T-cell (primary cell): ENCODE measurements at regions not wholly inside any gene's neighbourhood (a gene's known extent, or its start where the extent isn't known, plus 50 kb on each side); places are given as distances from the start of the nearest gene placed in this dataset.

Experiments used
- ATAC-seq, 4 experiments: fragments of 200-7000 bp in 3 of 4; fragments of 150-1000 bp in 1 of 4; cut with Tn5 transposase; replicated peaks in 1 of 4; 1 replicate in 3 of 4; 2 replicates in 1 of 4; pipeline ENCODE4 v1.10.0; 2021; ENCODE audit warnings: moderate library complexity in 3 of 4, mild to moderate bottlenecking in 2 of 4, moderate number of reproducible peaks in 1 of 4
- CTCF ChIA-PET, 2 donors: fragments of 300-600 bp; sonication (Branson Sonifier 250); formaldehyde crosslinking; loops; one replicate each; lab custom pipeline; 2022; ENCODE audit warnings: antibody characterized with exemption in 2 of 2; lab: Charles Lee
- POLR2A ChIA-PET, 2 donors: fragments of 300-600 bp; sonication (Branson Sonifier 250); formaldehyde crosslinking; loops; one replicate each; lab custom pipeline; 2022; ENCODE audit warnings: antibody characterized with exemption in 2 of 2; lab: Charles Lee
- DNase-seq, 35 experiments: peaks; one replicate each; pipeline versions ENCODE4 v3.0.0 to v3.0.0-alpha.2; 2013 to 2023
- H3K27ac ChIP-seq: one replicate; pipeline ENCODE4 v1.5.1; 2013; ENCODE audit warnings: low read length
- H3K27me3 ChIP-seq, 2 experiments: replicated peaks in 1 of 2; 1 replicate in 1 of 2; 2 replicates in 1 of 2; pipeline versions ENCODE4 v1.6.1 to v1.7.0; 2013; ENCODE audit warnings: low read length in 1 of 2, mixed read lengths in 1 of 2; ENCODE audit not compliant: control insufficient read depth in 2 of 2, insufficient read depth in 2 of 2; ENCODE audit errors: extremely low read depth in 1 of 2
- H3K36me3 ChIP-seq, 2 donors: 1 replicate in 1 of 2; 2 replicates in 1 of 2; pipeline versions ENCODE4 v1.6.1 to v1.7.0; 2013; ENCODE audit warnings: low read length in 1 of 2; ENCODE audit not compliant: control insufficient read depth in 2 of 2, insufficient read depth in 1 of 2; ENCODE audit errors: extremely low read depth in 1 of 2
- H3K4me1 ChIP-seq, 2 experiments: 1 replicate in 1 of 2; 2 replicates in 1 of 2; pipeline versions ENCODE4 v1.6.1 to v1.7.0; 2013; ENCODE audit warnings: low read length in 2 of 2, mixed read lengths in 1 of 2; ENCODE audit not compliant: insufficient read depth in 2 of 2, control insufficient read depth in 1 of 2; ENCODE audit errors: extremely low read depth in 1 of 2
- H3K4me3 ChIP-seq, 2 donors: 1 replicate in 1 of 2; 2 replicates in 1 of 2; pipeline versions ENCODE4 v1.5.1 to v1.7.0; 2013; ENCODE audit warnings: mild to moderate bottlenecking in 2 of 2, low read length in 1 of 2, moderate library complexity in 1 of 2; ENCODE audit not compliant: control insufficient read depth in 1 of 2; ENCODE audit errors: extremely low read depth in 1 of 2
- H3K9me3 ChIP-seq: 2 replicates; pipeline ENCODE4 v1.7.0; 2013
- H3K27ac Mint-ChIP-seq, 2 donors: one replicate each; pipeline ENCODE4 v1.8.0; 2020 to 2021; ENCODE audit warnings: mild to moderate bottlenecking in 2 of 2, mixed read lengths in 2 of 2
- H3K27me3 Mint-ChIP-seq, 2 donors: one replicate each; pipeline ENCODE4 v1.8.0; 2021 to 2022; ENCODE audit warnings: mixed read lengths in 2 of 2
- H3K36me3 Mint-ChIP-seq: one replicate; pipeline ENCODE4 v1.8.0; 2021; ENCODE audit warnings: mixed read lengths
- H3K4me1 Mint-ChIP-seq, 3 donors: one replicate each; pipeline ENCODE4 v1.8.0; 2020 to 2022; ENCODE audit warnings: mixed read lengths in 3 of 3, mild to moderate bottlenecking in 1 of 3
- H3K4me3 Mint-ChIP-seq, 3 donors: one replicate each; pipeline ENCODE4 v1.8.0; 2020 to 2022; ENCODE audit warnings: mild to moderate bottlenecking in 3 of 3, mixed read lengths in 3 of 3, moderate library complexity in 3 of 3
- H3K9me3 Mint-ChIP-seq, 3 donors: one replicate each; pipeline ENCODE4 v1.8.0; 2020 to 2022; ENCODE audit warnings: mixed read lengths in 3 of 3
- WGBS: methylation state at CpG from one replicate; pipeline ENCODE4 v1.1.5; 2013; ENCODE audit warnings: missing lambda C conversion rate; ENCODE audit not compliant: insufficient coverage; 5-methylcytosine and 5-hydroxymethylcytosine counted together

- H3K9me3 Mint-ChIP-seq, result peaks cover 0 to 2% (median 0%) of the 10 kb centered on the region in 3 donors
- Histone ChIP-seq H3K9me3 (no peaks in the 10 kb centered on the region), H3K36me3 (no peaks in the 10 kb centered on the region), H3K27ac (no peak overlapping the region), H3K27me3 (no peaks in the 10 kb centered on the region), H3K4me1 (no peaks in the 10 kb centered on the region), H3K4me3 (no peak overlapping the region)
- ChIA-PET POLR2A (no interaction called here), CTCF (no interaction called here)
- DNase-seq, result no peak
- H3K36me3 Mint-ChIP-seq, result no peaks in the 10 kb centered on the region
- peaks cover 0 to 3% of the 10 kb centered on the region in 2 donors for H3K27me3 Mint-ChIP-seq
- no peak overlapping the region for H3K4me3 Mint-ChIP-seq
- H3K27ac Mint-ChIP-seq, result no peak overlapping the region
- ATAC-seq, result no peak
- WGBS, result 66% methylated on average over 2 of the region's 4 CpGs
- no peaks in the 10 kb centered on the region for H3K4me1 Mint-ChIP-seq
Measured at GRCh38 chr4:124178449-124179021, 534.0 kb downstream of the ANKRD50 start.

GRCh38 chr4:124179506-124180186, 532.9 kb downstream of the ANKRD50 start:
- POLR2A ChIA-PET, result no interaction called here

GRCh38 chr4:124181039-124181438, 531.5 kb downstream of the ANKRD50 start:
- no peak overlapping the region for H3K4me3 ChIP-seq
- no peaks in the 10 kb centered on the region for H3K4me1 ChIP-seq
- ChIA-PET CTCF (no interaction called here), POLR2A (no interaction called here)
- ATAC-seq, result no peak
- DNase-seq, result no peak
- WGBS, result no CpG with 5 or more reads among the region's 2 CpGs
- no peaks in the 10 kb centered on the region for H3K9me3 ChIP-seq
- H3K27ac Mint-ChIP-seq, result no peak overlapping the region
- H3K27ac ChIP-seq, result no peak overlapping the region
- no peaks in the 10 kb centered on the region for H3K27me3 ChIP-seq
- no peaks in the 10 kb centered on the region for H3K36me3 Mint-ChIP-seq
- peaks cover 0 to 3% of the 10 kb centered on the region in 2 donors for H3K27me3 Mint-ChIP-seq
- H3K4me3 Mint-ChIP-seq, result no peak overlapping the region
- H3K4me1 Mint-ChIP-seq, result no peaks in the 10 kb centered on the region
- peaks cover 0 to 2% (median under 1%) of the 10 kb centered on the region in 3 donors for H3K9me3 Mint-ChIP-seq
- H3K36me3 ChIP-seq, result no peaks in the 10 kb centered on the region

More at GRCh38 chr4:124179506-124180186, 532.9 kb downstream of the ANKRD50 start:
- Mint-ChIP-seq H3K9me3 (peaks cover 0 to 2% (median 0%) of the 10 kb centered on the region in 3 donors), H3K4me1 (no peaks in the 10 kb centered on the region), H3K27me3 (peaks cover 0 to 3% of the 10 kb centered on the region in 2 donors), H3K36me3 (no peaks in the 10 kb centered on the region), H3K27ac (no peak overlapping the region), H3K4me3 (no peak overlapping the region)
- Histone ChIP-seq H3K9me3 (no peaks in the 10 kb centered on the region), H3K27ac (no peak overlapping the region), H3K27me3 (no peaks in the 10 kb centered on the region), H3K4me1 (no peaks in the 10 kb centered on the region), H3K4me3 (no peak overlapping the region), H3K36me3 (no peaks in the 10 kb centered on the region)
- 10% methylated on average over 4 of the region's 5 CpGs for WGBS
- no peak for DNase-seq
- CTCF ChIA-PET, result no interaction called here
- ATAC-seq, result no peak

GRCh38 chr4:124183231-124183630, 529.3 kb downstream of the ANKRD50 start:
- no peaks in the 10 kb centered on the region for H3K4me1 Mint-ChIP-seq
- H3K36me3 ChIP-seq, result no peaks in the 10 kb centered on the region
- no peaks in the 10 kb centered on the region for H3K36me3 Mint-ChIP-seq
- H3K4me3 ChIP-seq, result no peak overlapping the region
- H3K4me3 Mint-ChIP-seq, result no peak overlapping the region
- ATAC-seq (no peak), DNase-seq (no peak)
- H3K27ac ChIP-seq, result no peak overlapping the region
- H3K4me1 ChIP-seq, result no peaks in the 10 kb centered on the region
- no peaks in the 10 kb centered on the region for H3K27me3 ChIP-seq
- no peak overlapping the region for H3K27ac Mint-ChIP-seq
- H3K9me3 ChIP-seq, result no peaks in the 10 kb centered on the region
- peaks cover 0 to 3% of the 10 kb centered on the region in 2 donors for H3K27me3 Mint-ChIP-seq
- ChIA-PET POLR2A (no interaction called here), CTCF (no interaction called here)
- WGBS, result no CpG with 5 or more reads among the region's 2 CpGs
- H3K9me3 Mint-ChIP-seq, result peaks cover 0 to 4% (median 2%) of the 10 kb centered on the region in 3 donors

- Mint-ChIP-seq H3K4me3 (no peak overlapping the region), H3K4me1 (no peaks in the 10 kb centered on the region), H3K27me3 (peaks cover 0 to 3% of the 10 kb centered on the region in 2 donors), H3K36me3 (no peaks in the 10 kb centered on the region), H3K9me3 (peaks cover 0 to 4% (median 2%) of the 10 kb centered on the region in 3 donors), H3K27ac (no peak overlapping the region)
- Histone ChIP-seq H3K4me3 (no peak overlapping the region), H3K4me1 (no peaks in the 10 kb centered on the region), H3K27me3 (no peaks in the 10 kb centered on the region), H3K36me3 (no peaks in the 10 kb centered on the region), H3K9me3 (no peaks in the 10 kb centered on the region), H3K27ac (no peak overlapping the region)
- no peak for DNase-seq
- no peak for ATAC-seq
- ChIA-PET CTCF (no interaction called here), POLR2A (no interaction called here)
Measured at GRCh38 chr4:124183926-124184325, 528.6 kb downstream of the ANKRD50 start.

- Mint-ChIP-seq H3K27me3 (peaks cover 0 to 3% of the 10 kb centered on the region in 2 donors), H3K4me3 (no peak overlapping the region), H3K36me3 (no peaks in the 10 kb centered on the region), H3K27ac (no peak overlapping the region), H3K4me1 (no peaks in the 10 kb centered on the region), H3K9me3 (peaks cover 0 to 4% (median 2%) of the 10 kb centered on the region in 3 donors)
- DNase-seq (no peak), ATAC-seq (no peak)
- Histone ChIP-seq H3K4me1 (no peaks in the 10 kb centered on the region), H3K4me3 (no peak overlapping the region), H3K36me3 (no peaks in the 10 kb centered on the region), H3K27me3 (no peaks in the 10 kb centered on the region), H3K9me3 (no peaks in the 10 kb centered on the region), H3K27ac (no peak overlapping the region)
- ChIA-PET CTCF (no interaction called here), POLR2A (no interaction called here)
- 88% methylated on average over 1 of the region's 1 CpG for WGBS
Measured at GRCh38 chr4:124184792-124185191, 527.7 kb downstream of the ANKRD50 start.
